ENCODE measurements at regions not wholly inside any gene's neighbourhood (a gene's known extent, or its start where the extent isn't known, plus 50 kb on each side); places are given as distances from the start of the nearest gene placed in this dataset.

GRCh38 chr2:204039298-204039838, 102.8 kb downstream of the ICOS start:
- TF ChIP-seq CTCF (IDR thresholded peaks at IDR 0.05) (no peak), POLR2A (IDR thresholded peaks at IDR 0.05) (no peak), POLR2AphosphoS5 (IDR thresholded peaks at IDR 0.05) (no peak)

Measured in prostate gland (tissue), 2 donors.